Neutrophil (primary cell): ENCODE measurements at regions not wholly inside any gene's neighbourhood (a gene's known extent, or its start where the extent isn't known, plus 50 kb on each side); places are given as distances from the start of the nearest gene placed in this dataset.

Experiments
- H3K27ac ChIP-seq: fragments of 200-600 bp; sonication (generic); 2 replicates; pipeline ENCODE4 v1.5.1; 2016; ENCODE audit warnings: mild to moderate bottlenecking, moderate library complexity
- H3K27me3 ChIP-seq: fragments of 200-600 bp; sonication (generic); 2 replicates; pipeline ENCODE4 v1.6.0; 2016; ENCODE audit warnings: mild to moderate bottlenecking
- H3K36me3 ChIP-seq: fragments of 200-600 bp; sonication (generic); 2 replicates; pipeline ENCODE4 v1.5.1; 2017
- H3K4me1 ChIP-seq, 2 experiments: fragments of 200-600 bp in 1 of 2; sonication (generic) in 1 of 2; 1 replicate in 1 of 2; 2 replicates in 1 of 2; pipeline versions ENCODE4 v1.5.1 to v1.6.1; 2013 to 2016; ENCODE audit warnings: low read depth in 1 of 2, low read length in 1 of 2, mild to moderate bottlenecking in 1 of 2, moderate library complexity in 1 of 2; ENCODE audit not compliant: control insufficient read depth in 1 of 2, insufficient read depth in 1 of 2
- H3K4me3 ChIP-seq, 2 experiments: fragments of 200-600 bp in 1 of 2; sonication (generic) in 1 of 2; 1 replicate in 1 of 2; 2 replicates in 1 of 2; pipeline ENCODE4 v1.5.1; 2013 to 2016; ENCODE audit warnings: low read depth in 1 of 2, low read length in 1 of 2, mild to moderate bottlenecking in 1 of 2, moderate library complexity in 1 of 2
- H3K9me3 ChIP-seq: fragments of 200-600 bp; sonication (generic); 2 replicates; pipeline ENCODE4 v1.5.1; 2016
- CTCF ChIP-seq: fragments of 200-600 bp; sonication (generic); IDR thresholded peaks from 2 replicates; pipeline ENCODE4 v1.5.1; 2016; ENCODE audit warnings: antibody characterized with exemption

- Histone ChIP-seq H3K9me3 (no peaks in the 10 kb centered on the region), H3K4me3 (no peak overlapping the region), H3K27me3 (no peaks in the 10 kb centered on the region), H3K36me3 (no peaks in the 10 kb centered on the region), H3K4me1 (no peaks in the 10 kb centered on the region), H3K27ac (no peak overlapping the region)
- TF ChIP-seq CTCF: no peak
These were observed 697.6 kb downstream of the KCNA4 start for GRCh38 chr11:29319210-29319609.

DNA sequence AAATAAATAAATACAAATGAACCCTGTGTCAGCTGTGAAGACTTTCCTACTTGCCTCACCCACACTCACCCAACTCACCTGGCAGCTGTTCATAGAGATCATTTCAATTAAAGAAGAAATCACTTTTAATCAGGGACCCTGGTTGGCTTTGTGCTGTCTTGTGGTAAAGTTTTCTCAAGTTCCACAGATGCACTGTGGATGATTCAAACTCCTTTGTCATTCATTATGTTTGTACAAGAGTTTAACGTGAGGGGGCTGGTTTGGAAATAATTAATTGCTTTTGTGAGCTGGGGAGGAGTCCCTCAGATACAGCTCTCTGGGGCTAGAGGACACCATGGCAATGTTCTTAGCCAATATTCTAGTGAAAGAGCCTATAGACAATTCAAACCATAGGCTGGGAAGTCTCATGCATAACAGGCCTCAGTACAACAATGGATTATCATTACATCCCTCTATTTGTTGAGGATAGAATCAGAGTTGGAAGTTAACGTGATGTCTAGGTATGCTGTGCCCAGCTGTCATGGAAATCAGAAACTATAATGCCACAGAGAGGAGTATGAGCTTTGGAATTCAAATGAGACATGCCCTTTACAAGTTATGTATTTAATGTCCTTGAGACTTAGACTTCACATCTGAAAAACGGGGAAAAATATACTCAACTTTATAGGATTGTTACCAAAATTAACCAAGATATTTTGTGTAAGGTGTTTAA lies 698.5 kb downstream of the KCNA4 start:
- Histone ChIP-seq H3K9me3 (no peaks in the 10 kb centered on the region), H3K27me3 (no peaks in the 10 kb centered on the region), H3K27ac (no peak overlapping the region), H3K4me3 (no peak overlapping the region), H3K36me3 (no peaks in the 10 kb centered on the region), H3K4me1 (no peaks in the 10 kb centered on the region)
- TF ChIP-seq CTCF: no peak

DNA sequence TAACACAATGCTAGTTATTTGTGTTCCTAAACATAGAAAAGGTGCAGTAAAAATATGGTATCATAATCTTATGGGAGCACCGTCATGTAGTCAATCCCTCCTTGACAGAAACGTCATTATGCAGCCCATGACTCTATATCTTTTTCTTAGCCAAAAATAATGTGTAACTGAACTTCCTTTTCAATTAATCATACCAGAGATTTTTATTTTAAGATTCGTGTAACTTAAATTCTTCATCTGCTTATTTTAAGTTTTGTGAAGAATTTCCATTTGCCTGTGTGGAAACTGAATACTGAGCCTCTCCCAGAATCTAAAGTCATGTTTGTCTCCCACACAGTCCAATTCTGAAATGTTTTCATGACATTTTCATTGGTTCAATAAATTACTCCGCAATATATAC lies 699.1 kb downstream of the KCNA4 start:
- Histone ChIP-seq H3K4me3 (no peak overlapping the region), H3K27ac (no peak overlapping the region), H3K9me3 (no peaks in the 10 kb centered on the region), H3K4me1 (no peaks in the 10 kb centered on the region), H3K36me3 (no peaks in the 10 kb centered on the region), H3K27me3 (no peaks in the 10 kb centered on the region)
- no peak for TF ChIP-seq CTCF

DNA sequence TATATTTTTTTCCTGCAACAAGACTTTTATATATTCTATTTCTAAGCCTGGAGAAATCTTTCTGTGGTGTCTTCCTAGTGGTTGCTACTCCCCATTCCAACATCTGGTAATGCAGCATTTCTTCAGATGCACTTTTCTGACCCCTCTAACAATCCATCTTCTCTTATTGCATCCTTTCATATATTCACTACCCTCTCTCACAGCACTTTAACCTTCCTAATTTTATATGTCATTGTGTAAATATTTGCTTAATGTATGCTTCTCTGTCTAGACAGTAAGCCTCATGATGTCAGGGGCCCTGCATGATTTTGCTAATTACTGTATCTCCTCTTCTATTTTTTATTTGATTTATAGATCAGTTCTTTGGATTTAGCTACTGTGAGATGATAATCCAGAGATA lies 701.6 kb downstream of the KCNA4 start:
- Histone ChIP-seq H3K9me3 (no peaks in the 10 kb centered on the region), H3K27ac (no peak overlapping the region), H3K36me3 (no peaks in the 10 kb centered on the region), H3K27me3 (no peaks in the 10 kb centered on the region), H3K4me1 (no peaks in the 10 kb centered on the region), H3K4me3 (no peak overlapping the region)
- no peak for TF ChIP-seq CTCF

DNA sequence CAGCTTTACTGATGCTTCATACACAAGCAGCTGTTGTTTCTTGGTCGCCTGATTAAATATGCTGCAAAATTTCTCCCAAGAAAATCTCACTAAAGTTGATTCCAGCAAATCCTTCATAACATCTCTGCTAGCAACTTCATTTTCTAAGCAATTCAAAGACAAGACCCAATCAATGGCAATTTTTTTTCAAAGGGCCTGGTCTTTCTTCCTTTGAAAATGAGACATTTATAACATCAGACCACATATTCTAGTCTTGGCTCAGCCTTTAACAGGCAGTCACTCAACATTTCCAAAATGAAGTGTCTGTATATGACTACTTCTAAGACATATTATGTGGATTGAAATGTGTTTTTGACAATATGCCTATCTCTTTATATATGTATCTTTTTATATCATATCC lies 702.6 kb downstream of the KCNA4 start:
- Histone ChIP-seq H3K27me3 (no peaks in the 10 kb centered on the region), H3K9me3 (no peaks in the 10 kb centered on the region), H3K4me1 (no peaks in the 10 kb centered on the region), H3K36me3 (no peaks in the 10 kb centered on the region), H3K4me3 (no peak overlapping the region), H3K27ac (no peak overlapping the region)
- no peak for TF ChIP-seq CTCF
